Activated CD4-positive, alpha-beta T cell treated with anti-CD3 and anti-CD28 coated beads, Interleukin-2, amount 50 U/mL, for 48 hours (primary cell): ENCODE measurements at regions not wholly inside any gene's neighbourhood (a gene's known extent, or its start where the extent isn't known, plus 50 kb on each side); places are given as distances from the start of the nearest gene placed in this dataset.

Experiments used
- DNase-seq, 2 experiments: peaks; one replicate each; pipeline ENCODE4 v3.0.0-alpha.2; 2020

DNA sequence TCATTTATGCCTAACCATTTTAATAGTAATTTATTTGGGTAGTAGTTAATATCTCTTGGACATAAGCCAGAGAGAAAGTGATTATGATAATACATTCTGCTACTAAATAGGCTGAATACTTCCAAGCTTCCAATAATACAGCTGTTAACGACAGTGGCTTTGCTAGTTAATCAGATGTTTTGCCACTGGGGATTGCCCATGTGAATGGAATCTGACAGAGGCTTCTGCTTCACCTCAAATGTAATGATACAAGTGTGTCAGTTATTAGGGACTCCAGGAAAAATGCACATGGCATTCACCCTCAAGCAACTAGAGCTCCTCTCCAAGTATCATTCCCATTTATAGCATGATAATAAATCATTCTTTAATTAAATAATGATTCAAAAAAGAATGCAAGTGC is 185.0 kb upstream of the TMEFF2 start:
- DNase-seq = no peak

DNA sequence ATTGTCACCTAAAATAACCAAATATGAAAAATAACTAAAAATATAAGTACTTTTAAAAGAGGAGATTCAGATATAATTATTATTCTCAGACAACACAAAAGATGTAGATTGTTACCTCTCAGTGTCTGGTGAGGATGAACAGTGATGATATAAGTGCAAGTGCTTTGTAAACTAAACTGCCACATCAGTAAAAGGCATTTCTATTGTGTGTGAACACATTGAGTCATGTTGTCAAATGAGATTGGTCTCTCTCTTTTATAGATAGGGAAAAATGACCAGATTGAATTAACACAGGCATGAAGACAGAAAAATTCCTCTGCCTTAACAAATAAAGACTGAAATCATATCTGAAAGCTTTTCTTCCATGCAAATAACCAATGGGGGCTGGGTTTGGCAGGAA is 182.4 kb upstream of the TMEFF2 start:
- DNase-seq = no peak

DNA sequence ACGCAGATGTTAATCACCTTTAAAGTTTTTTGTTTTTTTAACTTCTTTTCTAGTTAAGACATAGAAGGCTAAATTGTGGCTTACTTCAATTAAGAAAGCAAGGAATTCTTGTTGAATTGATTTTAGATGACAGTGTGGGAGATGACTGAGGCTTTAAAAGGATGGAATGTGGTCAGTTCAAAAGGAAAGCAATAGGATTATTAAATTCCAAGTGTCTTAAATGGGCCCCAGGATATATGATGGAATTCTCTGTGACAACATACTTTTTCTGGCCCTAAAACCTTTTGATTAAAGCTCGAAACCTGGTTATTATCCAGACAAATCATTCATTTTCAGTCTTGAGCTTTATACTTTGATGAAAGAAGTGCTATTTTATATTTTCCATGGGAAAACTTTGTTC is 179.0 kb upstream of the TMEFF2 start:
- DNase-seq = no peak

DNA sequence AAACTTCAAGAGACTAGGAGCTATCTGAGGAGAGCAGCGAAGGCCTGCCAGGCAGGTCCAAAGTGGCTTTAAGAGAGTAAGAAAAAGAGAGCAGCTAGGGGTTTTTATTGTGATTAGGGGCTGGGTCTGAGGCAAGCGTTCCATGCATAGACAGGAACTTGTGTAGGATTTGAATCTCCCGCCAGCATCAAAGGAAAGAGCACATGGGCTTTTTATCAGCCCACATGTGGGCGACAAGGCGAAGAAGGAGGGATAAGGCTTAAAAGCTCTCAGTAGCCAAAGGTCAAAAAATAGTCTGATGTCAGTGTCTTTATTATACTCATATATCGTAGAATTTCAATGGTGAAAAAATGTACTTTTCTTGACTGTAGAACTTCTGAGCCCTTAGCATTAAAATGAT is 178.5 kb upstream of the TMEFF2 start:
- no peak for DNase-seq

DNA sequence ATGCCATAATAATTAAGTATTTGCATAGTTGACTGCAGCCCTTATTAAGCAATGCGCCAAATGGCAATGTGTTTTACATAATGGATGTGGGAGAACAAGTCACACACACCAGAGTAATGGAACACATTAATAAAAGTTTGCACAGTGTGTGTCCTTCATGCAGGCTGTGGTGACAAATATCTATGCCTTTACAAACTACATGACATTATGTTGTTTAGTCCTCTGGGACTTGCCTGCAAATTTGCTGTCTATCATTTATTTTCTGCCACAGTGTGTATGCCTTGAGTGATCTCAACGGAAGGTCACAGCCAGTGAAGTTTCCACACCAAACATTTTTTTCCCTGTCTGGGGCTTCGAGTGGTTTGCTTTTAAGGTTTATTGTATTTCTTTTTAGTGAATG is 175.2 kb upstream of the TMEFF2 start:
- DNase-seq = no peak

DNA sequence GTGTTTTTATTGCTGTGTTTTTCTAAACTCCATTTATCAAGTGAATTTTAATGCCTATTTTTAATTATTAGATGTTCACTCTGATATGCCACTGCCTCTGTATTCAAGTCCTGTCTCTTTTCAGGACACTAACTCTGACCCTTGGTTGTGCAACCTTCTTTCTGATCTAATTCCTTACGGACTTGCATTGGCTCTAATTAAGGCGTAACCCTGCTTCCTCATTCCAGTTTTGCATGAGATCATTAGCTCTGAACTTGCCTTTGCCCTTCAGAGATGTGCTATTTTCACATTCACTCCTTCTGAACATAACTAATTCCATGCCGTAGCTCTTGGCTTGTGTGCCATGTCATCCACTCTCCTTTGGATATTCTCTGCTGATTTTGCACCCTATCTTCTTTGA is 162.5 kb upstream of the TMEFF2 start:
- DNase-seq = no peak

DNA sequence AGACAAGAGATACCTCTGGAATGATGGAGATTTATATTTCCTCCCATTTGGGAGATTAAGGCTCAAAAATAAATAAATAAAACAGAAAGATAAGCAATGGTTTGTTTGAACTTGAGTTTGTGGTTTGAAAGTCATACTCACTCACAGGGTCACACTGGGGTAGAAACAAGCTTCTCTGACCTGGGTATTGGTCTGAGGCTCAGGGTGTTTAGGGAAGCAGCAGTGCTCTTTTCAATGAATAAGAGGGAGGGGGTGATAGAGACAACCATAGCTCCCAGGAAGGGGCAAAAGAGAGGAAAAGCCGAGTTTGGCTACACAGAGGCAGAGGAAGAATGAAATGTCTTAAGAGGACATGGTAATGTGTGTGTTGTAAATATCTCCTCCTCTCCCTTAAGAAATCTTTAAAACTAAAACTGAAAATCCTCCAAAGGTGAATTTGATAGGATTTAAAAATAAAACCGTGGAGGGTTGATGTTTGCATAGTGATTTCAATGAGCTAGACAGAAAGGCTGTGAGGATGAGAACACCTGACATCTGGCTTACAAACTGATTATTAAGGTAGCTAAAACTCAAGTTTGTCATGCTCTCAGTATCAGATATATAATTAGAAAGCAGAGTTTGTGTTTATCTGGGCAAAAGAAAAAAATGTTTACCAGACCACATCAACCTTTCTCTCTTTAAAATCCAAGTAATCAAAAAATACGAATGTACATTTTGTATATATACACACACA is 159.9 kb upstream of the TMEFF2 start:
- no peak for DNase-seq

DNA sequence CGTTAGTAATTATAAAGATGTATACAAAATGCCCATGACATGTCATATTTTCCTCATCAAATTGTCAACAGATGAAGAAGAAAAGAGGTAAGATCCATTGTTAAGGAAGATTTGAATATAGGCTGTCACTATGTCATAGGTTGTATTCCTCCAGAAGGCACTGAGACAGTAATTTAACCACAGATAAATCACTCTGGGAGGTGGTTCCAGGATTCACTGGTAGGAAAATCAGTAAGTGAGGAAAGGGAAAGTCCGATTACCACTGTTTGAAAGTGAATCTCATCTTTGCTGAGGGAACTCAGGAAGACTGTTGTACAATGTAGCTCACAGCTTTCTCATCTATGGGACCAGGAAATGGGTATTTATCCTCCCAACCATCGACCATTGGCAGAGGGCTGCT is 152.8 kb upstream of the TMEFF2 start:
- DNase-seq = no peak

DNA sequence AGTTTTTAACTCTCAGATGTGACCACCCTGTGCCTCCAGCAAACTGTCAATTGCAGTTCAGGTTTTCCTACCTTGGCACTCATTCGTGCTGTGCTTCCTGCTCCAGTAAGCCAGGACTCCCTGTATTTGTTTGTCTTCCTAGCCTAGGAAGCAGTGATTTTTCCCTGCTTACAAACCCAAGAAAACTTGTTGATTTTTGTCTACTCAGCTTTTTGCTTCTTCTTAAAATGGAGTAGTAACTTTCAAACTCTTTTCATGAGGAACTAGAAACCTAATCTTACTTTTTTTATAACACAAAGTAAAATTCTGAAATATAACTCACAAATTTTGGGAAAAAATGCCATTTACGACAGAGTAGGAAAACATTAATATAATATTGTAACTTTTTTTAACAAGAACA is 150.6 kb upstream of the TMEFF2 start:
- DNase-seq = no peak

DNA sequence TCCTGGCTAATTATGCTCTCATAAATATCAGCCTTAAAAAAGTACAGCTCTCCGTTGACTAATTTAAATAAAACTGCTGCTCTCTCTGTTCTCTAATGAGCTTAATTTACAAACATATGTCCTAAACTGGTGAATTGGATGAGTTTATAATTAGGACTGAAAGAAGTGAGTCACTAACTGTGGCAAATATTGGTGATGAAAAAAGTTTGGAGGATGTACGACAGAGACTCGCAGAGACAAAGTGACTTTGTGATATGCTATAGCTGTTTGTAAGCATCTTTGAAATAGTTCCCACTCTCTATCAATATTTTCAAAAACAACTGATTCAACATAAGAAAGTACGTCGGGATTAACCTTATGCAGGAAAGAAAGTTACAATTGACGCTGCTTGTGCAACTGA is 138.9 kb upstream of the TMEFF2 start:
- no peak for DNase-seq

DNA sequence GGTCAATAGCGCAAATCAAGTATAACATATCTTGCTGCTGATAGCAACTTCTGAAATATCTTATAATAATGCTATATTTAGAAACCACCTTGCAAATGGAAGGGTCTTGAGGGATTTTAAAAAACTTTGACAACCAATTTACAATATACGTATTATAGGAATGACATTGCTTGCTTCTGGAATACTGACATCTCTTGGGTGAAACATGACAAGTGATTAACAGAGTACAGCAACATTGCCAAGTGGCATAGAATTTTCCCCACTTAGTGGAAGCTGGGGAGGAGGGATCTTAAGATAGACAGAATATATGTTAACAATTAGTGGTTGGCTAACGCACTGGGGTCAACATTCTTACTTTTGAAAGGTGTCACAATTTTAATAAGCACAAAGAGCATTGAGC is 133.6 kb upstream of the TMEFF2 start:
- no peak for DNase-seq

DNA sequence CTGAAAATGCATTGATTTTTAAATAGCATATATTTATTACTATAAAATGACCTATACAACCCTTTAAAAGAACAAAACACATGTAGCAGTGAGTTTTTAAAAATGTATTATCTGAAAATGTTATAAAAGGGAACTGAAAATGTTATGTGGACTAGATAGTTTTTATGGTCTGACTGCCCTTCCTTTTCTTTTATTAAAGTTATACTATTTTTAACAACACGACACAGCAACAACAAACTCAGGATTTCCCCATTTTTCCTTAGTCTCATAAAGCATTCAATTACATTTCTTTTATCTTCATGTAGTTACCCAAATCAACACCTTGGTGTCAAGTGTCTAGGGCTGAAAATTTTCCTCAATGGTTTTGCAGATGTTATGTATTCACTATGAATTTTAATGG is 132.8 kb upstream of the TMEFF2 start:
- DNase-seq = no peak

DNA sequence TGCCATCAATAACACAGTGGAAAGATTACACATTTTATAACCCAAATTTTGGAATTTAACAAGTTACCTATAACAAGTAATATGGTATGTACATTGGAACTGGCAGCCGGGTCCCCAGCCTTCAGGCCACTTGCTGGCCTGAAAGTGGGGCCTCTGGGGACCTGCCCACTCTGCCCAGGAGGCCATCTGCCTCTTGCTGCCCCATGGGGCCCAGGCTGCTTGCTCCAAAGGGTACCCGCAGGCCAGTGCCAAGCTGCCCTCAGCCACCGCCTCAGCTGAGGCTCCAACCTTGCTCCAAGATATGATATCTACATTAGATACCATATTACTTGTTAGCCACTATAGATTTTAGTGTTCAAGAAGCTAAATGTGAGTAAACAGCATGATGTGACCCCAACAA is 120.8 kb upstream of the TMEFF2 start:
- no peak for DNase-seq

DNA sequence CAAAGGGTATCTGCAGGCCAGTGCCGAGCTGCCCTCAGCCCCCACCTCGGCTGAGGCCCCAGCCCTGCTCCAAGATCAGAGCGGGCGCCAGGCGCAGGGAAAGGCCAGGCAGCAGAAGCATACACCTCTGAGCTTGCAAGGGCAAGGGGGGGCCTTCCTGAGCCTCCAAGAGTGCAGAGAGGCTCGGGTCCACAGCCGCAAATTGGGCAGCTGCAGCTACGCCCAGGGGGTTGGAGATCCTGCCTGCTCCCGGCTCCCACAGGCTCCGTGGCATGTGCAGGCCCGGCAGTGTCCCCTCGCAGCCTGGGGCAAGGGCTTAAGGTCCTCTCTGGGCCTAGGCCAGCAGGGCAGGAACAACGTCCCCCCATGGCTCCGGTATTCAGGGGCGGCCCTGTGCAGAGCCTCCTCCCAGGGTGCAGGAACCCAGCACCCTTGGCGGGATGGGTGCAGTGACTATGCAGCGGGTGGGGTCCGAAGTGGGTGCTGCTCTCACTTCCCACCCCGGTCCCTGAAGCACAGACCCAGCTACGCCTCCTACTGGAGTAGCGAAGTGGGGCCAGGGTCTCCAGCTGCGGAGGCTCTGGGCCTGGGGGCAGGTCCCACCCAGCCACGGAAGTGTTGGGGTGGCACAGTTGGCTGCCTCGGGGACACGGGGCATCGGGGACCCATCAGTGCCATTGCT is 120.2 kb upstream of the TMEFF2 start:
- DNase-seq = no peak

DNA sequence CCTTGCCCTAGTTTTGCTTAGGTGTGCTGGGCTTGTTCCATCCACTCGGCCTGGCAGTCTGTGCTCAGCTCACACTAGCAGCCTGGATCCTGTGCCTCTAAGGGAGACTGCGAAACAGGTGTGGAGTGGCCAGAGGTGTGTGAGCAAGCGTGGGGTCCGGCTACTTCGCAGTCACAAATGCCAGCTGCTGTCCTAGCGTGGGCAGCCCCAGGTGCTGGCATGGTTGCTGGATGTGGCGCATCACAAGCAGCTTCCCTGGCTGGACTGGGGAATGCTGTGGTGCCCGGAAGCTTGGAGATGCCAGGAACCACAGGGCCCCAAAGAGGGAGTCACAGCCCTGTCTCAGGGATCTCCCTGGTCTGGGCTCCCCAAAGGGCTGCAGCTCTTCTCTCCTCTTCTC is 119.0 kb upstream of the TMEFF2 start:
- no peak for DNase-seq

DNA sequence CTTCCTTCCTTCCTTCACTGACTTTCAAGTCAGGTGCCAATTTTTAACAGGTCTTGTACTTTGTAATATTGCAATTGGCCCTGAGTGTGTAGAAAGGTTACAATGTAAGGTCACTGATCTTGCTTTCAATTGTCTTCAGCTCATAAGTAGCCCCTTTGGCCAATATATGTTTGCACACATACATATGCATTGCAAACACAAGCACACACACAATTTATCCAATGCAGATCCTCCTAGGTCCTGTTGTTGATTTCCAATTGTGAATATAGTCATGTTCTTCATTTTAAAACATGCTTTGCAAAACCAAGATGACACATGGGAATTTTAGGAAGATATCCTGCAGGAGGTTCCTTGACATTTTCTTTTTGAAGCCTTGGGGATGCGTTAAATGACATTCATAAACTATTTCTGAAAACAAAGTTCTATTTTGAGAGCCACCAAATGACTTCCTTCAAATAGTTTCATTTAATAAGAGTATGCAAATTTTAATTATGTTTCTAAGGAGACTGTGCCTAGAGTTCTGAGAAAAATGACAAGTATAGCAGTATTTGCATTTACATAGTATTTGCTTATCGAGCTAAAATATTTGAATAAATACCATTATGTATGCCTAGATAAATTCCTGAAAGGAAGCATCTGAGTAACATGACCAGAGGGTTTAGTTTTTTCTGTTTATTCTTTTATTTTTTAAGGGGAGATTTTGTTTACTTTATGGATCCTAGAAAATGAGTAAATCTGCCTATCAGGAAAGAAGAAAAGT is 117.1 kb upstream of the TMEFF2 start:
- DNase-seq = no peak

DNA sequence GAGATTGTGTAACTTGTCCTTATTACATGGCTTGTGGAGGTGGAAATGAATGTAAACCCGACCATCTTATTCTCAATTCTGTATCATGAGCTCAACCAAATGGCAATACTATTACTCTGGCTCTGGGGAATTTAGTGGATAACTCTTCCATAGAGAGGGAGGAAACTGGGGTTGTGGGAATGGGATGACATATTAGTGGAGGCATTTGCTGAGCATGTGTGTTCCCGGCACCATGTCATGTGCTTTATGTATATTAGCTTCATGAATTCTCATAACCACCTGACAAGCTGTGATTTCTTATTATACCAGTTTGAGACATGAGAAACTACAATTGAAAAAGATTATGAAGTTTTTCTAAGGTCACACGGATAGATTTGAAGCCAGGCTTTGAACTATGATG is 112.8 kb upstream of the TMEFF2 start:
- DNase-seq = no peak

DNA sequence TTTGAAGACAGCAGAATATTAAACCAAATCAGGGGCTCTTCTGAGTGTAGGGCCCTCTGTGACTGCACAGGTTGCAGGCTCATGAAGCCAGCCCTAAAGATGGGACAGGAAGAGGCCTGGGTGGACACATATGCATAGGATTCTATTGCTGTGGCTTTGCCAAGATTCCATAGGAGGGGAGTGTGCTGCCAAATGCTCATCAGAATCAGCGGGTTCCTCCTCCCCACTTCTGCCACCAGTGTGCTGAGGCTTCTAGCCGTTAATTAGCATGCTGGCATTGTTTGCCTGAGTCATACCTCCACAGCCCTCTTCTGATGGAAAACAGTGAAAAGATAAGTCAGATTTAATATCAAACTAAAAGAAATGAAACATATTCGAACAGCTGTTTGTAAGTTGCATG is 103.9 kb upstream of the TMEFF2 start:
- DNase-seq = no peak

DNA sequence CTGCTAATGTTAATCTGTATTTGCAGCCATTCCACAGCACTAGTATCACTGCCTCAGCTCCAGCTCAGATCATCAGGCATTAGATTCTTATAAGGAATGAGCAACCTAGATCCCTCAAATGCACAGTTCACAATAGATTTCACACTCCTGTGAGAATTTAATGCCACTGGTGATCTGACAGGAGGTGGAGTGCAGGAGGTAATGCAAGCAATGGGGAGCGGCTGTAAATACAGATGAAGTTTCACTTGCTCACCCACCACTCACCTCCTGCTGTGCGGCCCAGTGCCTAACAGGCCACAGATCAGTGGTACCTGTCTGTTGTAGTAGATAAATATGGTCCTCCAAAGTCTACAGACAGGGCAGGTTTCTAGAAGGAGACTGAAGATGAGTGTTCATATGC is 97.7 kb upstream of the TMEFF2 start:
- DNase-seq = no peak

DNA sequence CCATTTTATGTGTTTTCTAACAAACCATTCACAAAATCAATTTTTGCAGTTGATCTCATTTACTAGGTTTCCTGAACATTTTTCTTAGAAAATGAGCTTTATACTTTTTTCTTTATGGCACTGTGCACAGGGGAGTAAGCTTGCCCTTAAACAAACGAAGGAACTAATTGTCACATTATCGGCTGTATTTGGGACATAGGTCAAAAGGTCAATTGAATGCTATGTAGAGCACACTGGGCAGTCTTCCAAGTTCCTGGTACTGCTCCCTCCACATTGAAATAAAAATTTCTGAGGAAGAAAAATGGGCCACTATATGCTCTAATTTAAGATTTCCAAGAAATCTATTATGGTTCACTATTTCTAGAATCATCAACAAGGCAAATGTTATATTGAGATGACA is 93.6 kb upstream of the TMEFF2 start:
- no peak for DNase-seq

DNA sequence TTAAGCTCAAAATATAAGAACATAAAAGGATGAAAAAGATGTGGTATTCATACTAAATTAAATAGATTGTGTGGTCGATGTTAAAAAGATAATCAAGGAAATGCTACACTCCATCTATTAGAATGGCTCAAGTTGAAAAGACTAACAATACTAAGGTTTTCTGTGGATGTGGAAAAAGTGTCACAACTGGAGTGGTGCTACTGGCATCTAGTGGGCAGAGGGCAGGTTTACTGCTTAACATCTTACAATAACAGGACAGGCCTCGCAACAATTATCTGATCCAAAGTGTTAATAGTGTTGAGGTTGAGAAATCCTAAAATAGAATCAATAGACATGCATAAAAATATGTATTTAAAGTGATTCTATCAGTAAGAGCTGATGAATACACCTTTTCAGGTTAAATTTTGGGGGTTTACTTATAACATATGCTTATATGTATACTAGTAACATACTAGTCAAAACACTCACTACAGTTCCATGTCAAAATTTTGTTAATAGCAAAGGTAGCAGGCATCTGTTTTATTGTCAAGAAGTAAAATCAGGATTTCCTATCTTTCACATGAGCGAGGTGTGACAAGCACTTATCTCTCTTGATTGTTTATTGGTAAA is 91.5 kb upstream of the TMEFF2 start:
- DNase-seq = no peak

DNA sequence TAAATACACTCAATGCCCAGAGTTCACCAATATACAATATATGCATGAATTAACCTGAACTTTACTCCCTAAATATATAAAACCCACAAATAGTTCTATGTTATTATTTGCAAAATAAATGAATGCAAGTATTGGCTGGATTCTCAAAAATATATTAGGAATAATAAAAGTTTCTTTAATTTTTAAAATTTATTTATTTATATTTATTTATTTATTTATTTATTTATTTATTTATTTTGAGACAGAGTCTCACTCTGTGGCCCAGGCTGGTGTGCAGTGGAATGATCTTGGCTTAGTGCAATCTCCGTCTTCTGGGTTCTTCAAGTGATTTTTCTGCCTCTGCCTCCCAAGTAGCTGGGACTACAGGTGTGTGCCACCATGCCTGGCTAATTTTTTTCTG is 88.7 kb upstream of the TMEFF2 start:
- DNase-seq = no peak

DNA sequence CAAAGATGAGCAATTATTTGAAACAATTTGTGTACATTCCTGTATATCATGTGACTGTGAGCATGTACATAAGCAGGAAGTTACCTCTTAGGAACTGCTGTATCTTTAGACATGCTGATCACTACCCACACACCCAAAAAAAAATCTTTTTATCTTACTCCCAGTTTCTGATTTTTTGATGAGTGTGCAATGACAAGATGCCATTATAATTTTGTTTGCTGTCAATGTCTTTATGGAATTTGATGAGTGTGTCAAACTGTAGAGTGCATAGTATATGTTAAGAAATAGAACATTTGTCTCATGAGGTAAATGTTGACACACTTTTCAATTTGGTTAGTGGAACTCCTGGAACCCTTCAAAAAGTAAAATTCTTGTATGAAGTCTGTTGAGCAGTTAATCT is 84.0 kb upstream of the TMEFF2 start:
- no peak for DNase-seq
